ENCODE measurements at regions not wholly inside any gene's neighbourhood (a gene's known extent, or its start where the extent isn't known, plus 50 kb on each side); places are given as distances from the start of the nearest gene placed in this dataset.
"Not testable (repeated sequence)": the region's sequence is repeated elsewhere in the genome, so short reads cannot be mapped to it uniquely, and the experiment has no call there.

- DNase-seq: not testable (repeated sequence)
Observed at GRCh38 chr13:108074429-108074828, 140.9 kb downstream of the LIG4 start.

GRCh38 chr13:108070925-108071324 is 144.4 kb downstream of the LIG4 start:
- no peak for DNase-seq

GRCh38 chr13:108070491-108070890 is 144.8 kb downstream of the LIG4 start:
- DNase-seq: no peak

GRCh38 chr13:108069521-108070210 is 145.7 kb downstream of the LIG4 start:
- DNase-seq: no peak

- DNase-seq: not testable (repeated sequence)
Observed at GRCh38 chr13:108064372-108064771, 151.0 kb downstream of the LIG4 start.

- no peak for DNase-seq
Observed at GRCh38 chr13:108060111-108060510, 155.2 kb downstream of the LIG4 start.

GRCh38 chr13:108056278-108056677 is 159.1 kb downstream of the LIG4 start:
- no peak for DNase-seq

- no peak for DNase-seq
Observed at GRCh38 chr13:108049211-108049610, 166.1 kb downstream of the LIG4 start.

- DNase-seq: no peak
Observed at GRCh38 chr13:108044954-108045353, 170.4 kb downstream of the LIG4 start.

- DNase-seq: not testable (repeated sequence)
Observed at GRCh38 chr13:108042866-108043265, 172.5 kb downstream of the LIG4 start.

- no peak for DNase-seq
Observed at GRCh38 chr13:108037348-108037747, 178.0 kb downstream of the LIG4 start.

GRCh38 chr13:108036411-108036932 is 178.9 kb downstream of the LIG4 start:
- no peak for DNase-seq

GRCh38 chr13:108034909-108035410 is 180.4 kb downstream of the LIG4 start:
- no peak for DNase-seq

- no peak for DNase-seq
Observed at GRCh38 chr13:108033800-108034707, 181.3 kb downstream of the LIG4 start.

- no peak for DNase-seq
Observed at GRCh38 chr13:108031865-108032264, 183.5 kb downstream of the LIG4 start.

GRCh38 chr13:108030769-108031168 is 184.6 kb downstream of the LIG4 start:
- DNase-seq: no peak

- DNase-seq: no peak
Observed at GRCh38 chr13:108026680-108027410, 188.5 kb downstream of the LIG4 start.

- no peak for DNase-seq
Observed at GRCh38 chr13:108020027-108020426, 195.3 kb downstream of the LIG4 start.

GRCh38 chr13:108018371-108018870 is 196.9 kb downstream of the LIG4 start:
- DNase-seq: no peak

- DNase-seq: no peak
Observed at GRCh38 chr13:108006619-108007018, 208.7 kb downstream of the LIG4 start.

- DNase-seq: no peak
Observed at GRCh38 chr13:108005231-108005630, 210.1 kb downstream of the LIG4 start.

GRCh38 chr13:108003626-108004025 is 211.7 kb downstream of the LIG4 start:
- no peak for DNase-seq

GRCh38 chr13:108000998-108001397 is 214.3 kb downstream of the LIG4 start:
- no peak for DNase-seq

All from DMS 273 treated with DMSO at 0.1 percent for 48 hours (cell line).